Activated T-cell treated with anti-CD3 and anti-CD28 coated beads, Interleukin-2, amount 50 U/mL, for 1 hour (primary cell): ENCODE measurements at regions not wholly inside any gene's neighbourhood (a gene's known extent, or its start where the extent isn't known, plus 50 kb on each side); places are given as distances from the start of the nearest gene placed in this dataset.
"Not testable (repeated sequence)": the region's sequence is repeated elsewhere in the genome, so short reads cannot be mapped to it uniquely, and the experiment has no call there.

ENCODE experiments used
- DNase-seq: peaks from one replicate; pipeline ENCODE4 v3.0.0-alpha.2; 2020

GRCh38 chr2:234796045-234796591, 155.7 kb upstream of the SH3BP4 start:
- no peak for DNase-seq

- no peak for DNase-seq
Observed at GRCh38 chr2:234795272-234795920, 156.4 kb upstream of the SH3BP4 start.

- no peak for DNase-seq
Observed at GRCh38 chr2:234794866-234795265, 157.0 kb upstream of the SH3BP4 start.

- no peak for DNase-seq
Observed at GRCh38 chr2:234793212-234793785, 158.5 kb upstream of the SH3BP4 start.

- DNase-seq: no peak
Observed at GRCh38 chr2:234792621-234793022, 159.2 kb upstream of the SH3BP4 start.

GRCh38 chr2:234792096-234792495, 159.7 kb upstream of the SH3BP4 start:
- not testable (repeated sequence) for DNase-seq

GRCh38 chr2:234790380-234790779, 161.4 kb upstream of the SH3BP4 start:
- no peak for DNase-seq

GRCh38 chr2:234789556-234790325, 162.1 kb upstream of the SH3BP4 start:
- DNase-seq: no peak

- DNase-seq: no peak
Observed at GRCh38 chr2:234788841-234789240, 163.0 kb upstream of the SH3BP4 start.

- no peak for DNase-seq
Observed at GRCh38 chr2:234788381-234788780, 163.4 kb upstream of the SH3BP4 start.

- DNase-seq: no peak
Observed at GRCh38 chr2:234787114-234787513, 164.7 kb upstream of the SH3BP4 start.

GRCh38 chr2:234773764-234774409, 177.9 kb upstream of the SH3BP4 start:
- no peak for DNase-seq

GRCh38 chr2:234773129-234773528, 178.7 kb upstream of the SH3BP4 start:
- DNase-seq: no peak

- no peak for DNase-seq
Observed at GRCh38 chr2:234772733-234773060, 179.1 kb upstream of the SH3BP4 start.

- DNase-seq: no peak
Observed at GRCh38 chr2:234771980-234772732, 179.7 kb upstream of the SH3BP4 start.

GRCh38 chr2:234771176-234771575, 180.6 kb upstream of the SH3BP4 start:
- DNase-seq: no peak

GRCh38 chr2:234770715-234771141, 181.1 kb upstream of the SH3BP4 start:
- no peak for DNase-seq

- no peak for DNase-seq
Observed at GRCh38 chr2:234770031-234770506, 181.7 kb upstream of the SH3BP4 start.

- no peak for DNase-seq
Observed at GRCh38 chr2:234768608-234769196, 183.1 kb upstream of the SH3BP4 start.

- DNase-seq: no peak
Observed at GRCh38 chr2:234765279-234765678, 186.5 kb upstream of the SH3BP4 start.

- DNase-seq: no peak
Observed at GRCh38 chr2:234764372-234764771, 187.4 kb upstream of the SH3BP4 start.
